Sigmoid colon (tissue), 6 donors: ENCODE measurements at regions not wholly inside any gene's neighbourhood (a gene's known extent, or its start where the extent isn't known, plus 50 kb on each side); places are given as distances from the start of the nearest gene placed in this dataset.
"Not testable (repeated sequence)": the region's sequence is repeated elsewhere in the genome, so short reads cannot be mapped to it uniquely, and the experiment has no call there.

Experiments used
- DNase-seq: peaks from one replicate; pipeline ENCODE4 v3.0.0-alpha.2; 2019
- H3K27ac ChIP-seq, 4 donors: fragments of 200-600 bp; sonication (generic); one replicate each; pipeline ENCODE4 v1.5.1; 2016 to 2019; ENCODE audit warnings: mild to moderate bottlenecking in 1 of 4
- H3K27me3 ChIP-seq, 3 donors: fragments of 200-600 bp; sonication (generic); one replicate each; pipeline ENCODE4 v1.5.1; 2019; ENCODE audit warnings: mild to moderate bottlenecking in 1 of 3
- H3K36me3 ChIP-seq, 4 donors: fragments of 200-600 bp; sonication (generic); one replicate each; pipeline ENCODE4 v1.5.1; 2016 to 2019
- H3K4me1 ChIP-seq, 4 donors: fragments of 200-600 bp; sonication (generic); one replicate each; pipeline ENCODE4 v1.5.1; 2017 to 2019
- H3K4me3 ChIP-seq, 4 donors: fragments of 200-600 bp; sonication (generic); one replicate each; pipeline ENCODE4 v1.5.1; 2017 to 2019; ENCODE audit warnings: mild to moderate bottlenecking in 2 of 4, moderate library complexity in 1 of 4
- H3K9me3 ChIP-seq, 4 donors: fragments of 200-600 bp in 3 of 4; sonication (generic) in 3 of 4; one replicate each; pipeline versions ENCODE4 v1.5.1 to v1.6.1; 2013 to 2019
- EP300 ChIP-seq, 4 donors: sonication (generic); formaldehyde crosslinking; IDR thresholded peaks; one replicate each; pipeline ENCODE4 v1.6.1; 2017; ENCODE audit warnings: antibody characterized with exemption in 4 of 4
- POLR2A ChIP-seq, 2 donors: fragments of 450-650 bp; IDR thresholded peaks; one replicate each; pipeline ENCODE4 v1.6.1; 2016; ENCODE audit warnings: antibody characterized with exemption in 2 of 2, mild to moderate bottlenecking in 2 of 2, moderate library complexity in 2 of 2
- POLR2AphosphoS5 ChIP-seq, 4 donors: sonication (generic); formaldehyde crosslinking; IDR thresholded peaks; one replicate each; pipeline ENCODE4 v1.6.1; 2017; ENCODE audit warnings: antibody characterized with exemption in 4 of 4
- WGBS, 2 donors: extraction: QIAGEN DNeasy Blood & Tissue Kit; methylation state at CpG; one replicate each; pipeline ENCODE4 v1.1.7; 2013; 5-methylcytosine and 5-hydroxymethylcytosine counted together
- intact Hi-C: fragments of 100-400 bp; cut with DNase I; formaldehyde crosslinking; loops from one replicate; pipeline ENCODE4 v1.15.1; 2023
- TF ChIP-seq, protein P1 (sequence below), 4 experiments: fragments of 450-650 bp in 3 of 4; fragments of 200-600 bp in 1 of 4; IDR thresholded peaks; one replicate each; pipeline ENCODE4 v1.5.1; 2016 to 2019; ENCODE audit warnings: antibody characterized with exemption in 4 of 4, mild to moderate bottlenecking in 3 of 4, moderate library complexity in 2 of 4
- donor health status: healthy with polysubstance abuse.
- donor health status: healthy.

- DNase-seq = no peak
- no peak overlapping the region for H3K4me3 ChIP-seq
- intact Hi-C loops = no loop called here
- no peaks in the 10 kb centered on the region for H3K9me3 ChIP-seq
- H3K27me3 ChIP-seq = no peaks in the 10 kb centered on the region
- WGBS, 2 donors = 43 to 74% methylated on average over 9 of the region's 9 CpGs
- no peaks in the 10 kb centered on the region for H3K36me3 ChIP-seq
- no peak for TF ChIP-seq POLR2A (IDR thresholded peaks at IDR 0.05)
- no peak for TF ChIP-seq POLR2AphosphoS5 (IDR thresholded peaks at IDR 0.05)
- TF ChIP-seq EP300 (IDR thresholded peaks at IDR 0.05) = no peak
- TF ChIP-seq, protein P1, sequence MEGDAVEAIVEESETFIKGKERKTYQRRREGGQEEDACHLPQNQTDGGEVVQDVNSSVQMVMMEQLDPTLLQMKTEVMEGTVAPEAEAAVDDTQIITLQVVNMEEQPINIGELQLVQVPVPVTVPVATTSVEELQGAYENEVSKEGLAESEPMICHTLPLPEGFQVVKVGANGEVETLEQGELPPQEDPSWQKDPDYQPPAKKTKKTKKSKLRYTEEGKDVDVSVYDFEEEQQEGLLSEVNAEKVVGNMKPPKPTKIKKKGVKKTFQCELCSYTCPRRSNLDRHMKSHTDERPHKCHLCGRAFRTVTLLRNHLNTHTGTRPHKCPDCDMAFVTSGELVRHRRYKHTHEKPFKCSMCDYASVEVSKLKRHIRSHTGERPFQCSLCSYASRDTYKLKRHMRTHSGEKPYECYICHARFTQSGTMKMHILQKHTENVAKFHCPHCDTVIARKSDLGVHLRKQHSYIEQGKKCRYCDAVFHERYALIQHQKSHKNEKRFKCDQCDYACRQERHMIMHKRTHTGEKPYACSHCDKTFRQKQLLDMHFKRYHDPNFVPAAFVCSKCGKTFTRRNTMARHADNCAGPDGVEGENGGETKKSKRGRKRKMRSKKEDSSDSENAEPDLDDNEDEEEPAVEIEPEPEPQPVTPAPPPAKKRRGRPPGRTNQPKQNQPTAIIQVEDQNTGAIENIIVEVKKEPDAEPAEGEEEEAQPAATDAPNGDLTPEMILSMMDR (IDR thresholded peaks at IDR 0.05) = no peak
- peaks cover 0 to 8% (median 5%) of the 10 kb centered on the region in 4 donors for H3K4me1 ChIP-seq
- peak overlapping the region in 2 of 4 donors; percentile 5 to 42 for H3K27ac ChIP-seq
These were observed 60.3 kb upstream of the PTPN1 start for GRCh38 chr20:50449738-50450492.

- Histone ChIP-seq H3K27me3 (no peaks in the 10 kb centered on the region), H3K9me3 (no peaks in the 10 kb centered on the region), H3K36me3 (no peaks in the 10 kb centered on the region), H3K4me1 (peaks cover 0 to 8% (median 5%) of the 10 kb centered on the region in 4 donors), H3K27ac (no peak overlapping the region), H3K4me3 (no peak overlapping the region)
- intact Hi-C loops = no loop called here
- TF ChIP-seq POLR2AphosphoS5 (IDR thresholded peaks at IDR 0.05) = no peak
- no peak for TF ChIP-seq EP300 (IDR thresholded peaks at IDR 0.05)
- no peak for TF ChIP-seq POLR2A (IDR thresholded peaks at IDR 0.05)
- TF ChIP-seq, protein P1 (IDR thresholded peaks at IDR 0.05) = no peak
- 51 to 77% methylated on average over 1 of the region's 1 CpG for WGBS, 2 donors
- no peak for DNase-seq
These were observed 59.7 kb upstream of the PTPN1 start for GRCh38 chr20:50450493-50450826.

GRCh38 chr20:50450881-50451752 is 59.1 kb upstream of the PTPN1 start:
- 7 to 29% methylated on average over 19 of the region's 19 CpGs for WGBS, 2 donors
- peak overlapping the region in 3 of 4 donors; percentile 32 to 57 (median 52) for H3K27ac ChIP-seq
- H3K27me3 ChIP-seq = no peaks in the 10 kb centered on the region
- DNase-seq = peak; percentile 82
- intact Hi-C loops = no loop called here
- H3K4me3 ChIP-seq = no peak overlapping the region
- H3K4me1 ChIP-seq = peaks cover 0 to 8% (median 5%) of the 10 kb centered on the region in 4 donors
- TF ChIP-seq POLR2AphosphoS5 (IDR thresholded peaks at IDR 0.05) = peak in 1 of 4 donors; percentile 42
- TF ChIP-seq, protein P1 (IDR thresholded peaks at IDR 0.05) = no peak
- H3K36me3 ChIP-seq = no peaks in the 10 kb centered on the region
- H3K9me3 ChIP-seq = no peaks in the 10 kb centered on the region

- WGBS, 2 donors = 60 to 77% methylated on average over 9 of the region's 9 CpGs
- H3K9me3 ChIP-seq, H3K4me1 ChIP-seq, intact Hi-C loops, H3K36me3 ChIP-seq, H3K27me3 ChIP-seq, DNase-seq, H3K4me3 ChIP-seq: not testable (repeated sequence)
- H3K27ac ChIP-seq = peak overlapping the region in 2 of 4 donors; percentile 32 to 52
These were observed 58.3 kb upstream of the PTPN1 start for GRCh38 chr20:50451792-50452425.
